ENCODE measurements at regions not wholly inside any gene's neighbourhood (a gene's known extent, or its start where the extent isn't known, plus 50 kb on each side); places are given as distances from the start of the nearest gene placed in this dataset.
"Not testable (repeated sequence)": the region's sequence is repeated elsewhere in the genome, so short reads cannot be mapped to it uniquely, and the experiment has no call there.

- DNase-seq: not testable (repeated sequence)
Measured at GRCh38 chr3:125918024-125918423, 51.0 kb upstream of the ROPN1B start.

GRCh38 chr3:125918451-125918850 is 50.5 kb upstream of the ROPN1B start:
- DNase-seq: not testable (repeated sequence)

- DNase-seq: not testable (repeated sequence)
Measured at GRCh38 chr3:125918866-125919265, 50.1 kb upstream of the ROPN1B start.
